ENCODE measurements at regions not wholly inside any gene's neighbourhood (a gene's known extent, or its start where the extent isn't known, plus 50 kb on each side); places are given as distances from the start of the nearest gene placed in this dataset.

- no peaks in the 10 kb centered on the region for H3K36me3 ChIP-seq (ENCODE audit: insufficient read depth)
- Mint-ChIP-seq H3K36me3 (ENCODE audit: low read depth) (no peaks in the 10 kb centered on the region), H3K27ac (no peak overlapping the region), H3K9me3 (no peaks in the 10 kb centered on the region), H3K4me1 (peaks cover 18% of the 10 kb centered on the region), H3K27me3 (ENCODE audit: insufficient read depth, low read depth, poor library complexity) (no peaks in the 10 kb centered on the region), H3K4me3 (no peak overlapping the region)
- no peaks in the 10 kb centered on the region for H4K20me1 ChIP-seq (replicated peaks; ENCODE audit: insufficient read depth)
- no peak overlapping the region for H3K27ac ChIP-seq (ENCODE audit: low read depth)
- H3K9me2 ChIP-seq (ENCODE audit: insufficient read depth) = no peaks in the 10 kb centered on the region
- 0 out of 2 replicates have a peak overlapping the region, but pooled peaks have one; percentile 7 for H3K4me2 ChIP-seq
- H3K27me3 ChIP-seq (ENCODE audit: insufficient read depth) = no peaks in the 10 kb centered on the region
- H2AFZ ChIP-seq = no peak overlapping the region; the same call in 1 of the 2 replicates
- H3K4me1 ChIP-seq (ENCODE audit: insufficient read depth) = peaks cover 21% of the 10 kb centered on the region
- H3K79me2 ChIP-seq (replicated peaks; ENCODE audit: insufficient read depth) = no peaks in the 10 kb centered on the region
- DNase-seq (ENCODE audit: low spot score) (no peak), ATAC-seq (no peak)
- H3K4me3 ChIP-seq = no peak overlapping the region
- TF ChIP-seq NANOG (IDR thresholded peaks at IDR 0.05; ENCODE audit: borderline replicate concordance) (no peak), EZH2phosphoT487 (IDR thresholded peaks at IDR 0.05; ENCODE audit: unreplicated experiment) (no peak), ETS1 (IDR thresholded peaks at IDR 0.05) (no peak), JUNB (IDR thresholded peaks at IDR 0.05; ENCODE audit: unreplicated experiment) (no peak), STAT1 (IDR thresholded peaks at IDR 0.05; ENCODE audit: unreplicated experiment) (no peak), REST (IDR thresholded peaks at IDR 0.05; ENCODE audit: unreplicated experiment) (no peak), ZNF114 (CRISPR knock-in tag; IDR thresholded peaks at IDR 0.05) (no peak), ZNF462 (CRISPR knock-in tag; IDR thresholded peaks at IDR 0.05) (no peak), CTCF (conservative IDR thresholded peaks at IDR 0.05; ENCODE audit: low read depth in 2 of 2) (no peak), EZH2 (IDR thresholded peaks at IDR 0.05; ENCODE audit: low read depth, unreplicated experiment) (no peak), ZNF331 (CRISPR knock-in tag; IDR thresholded peaks at IDR 0.05; ENCODE audit: low read depth) (no peak)
- H3F3A ChIP-seq (replicated peaks; ENCODE audit: low read depth) = no peaks in the 10 kb centered on the region
Observed at GRCh38 chr4:150005537-150005936, 72.7 kb upstream of the DCLK2 start.
